ENCODE measurements at regions not wholly inside any gene's neighbourhood (a gene's known extent, or its start where the extent isn't known, plus 50 kb on each side); places are given as distances from the start of the nearest gene placed in this dataset.
"Not testable (repeated sequence)": the region's sequence is repeated elsewhere in the genome, so short reads cannot be mapped to it uniquely, and the experiment has no call there.

GRCh38 chr12:74031045-74031444 is 506.6 kb upstream of the ATXN7L3B start:
- Mint-ChIP-seq H3K36me3 (no peaks in the 10 kb centered on the region), H3K4me3 (no peak overlapping the region), H3K9me3 (peaks cover 0 to 4% (median 0%) of the 10 kb centered on the region in 6 donors), H3K4me1 (no peaks in the 10 kb centered on the region), H3K27me3 (ENCODE audit: low read depth in 3 of 3) (no peaks in the 10 kb centered on the region), H3K27ac (no peak overlapping the region)
- DNase-seq = no peak

- no peak overlapping the region for H3K27ac Mint-ChIP-seq
- peaks cover 0 to 4% (median 2%) of the 10 kb centered on the region in 3 donors for H3K27me3 Mint-ChIP-seq (ENCODE audit: low read depth in 3 of 3)
- DNase-seq = no peak
- no peaks in the 10 kb centered on the region for H3K36me3 Mint-ChIP-seq
- peaks cover 0 to 9% (median 2%) of the 10 kb centered on the region in 6 donors for H3K9me3 Mint-ChIP-seq
- H3K4me3 Mint-ChIP-seq = no peak overlapping the region
- no peaks in the 10 kb centered on the region for H3K4me1 Mint-ChIP-seq
Measured at GRCh38 chr12:74033531-74033930, 504.1 kb upstream of the ATXN7L3B start.

DNA sequence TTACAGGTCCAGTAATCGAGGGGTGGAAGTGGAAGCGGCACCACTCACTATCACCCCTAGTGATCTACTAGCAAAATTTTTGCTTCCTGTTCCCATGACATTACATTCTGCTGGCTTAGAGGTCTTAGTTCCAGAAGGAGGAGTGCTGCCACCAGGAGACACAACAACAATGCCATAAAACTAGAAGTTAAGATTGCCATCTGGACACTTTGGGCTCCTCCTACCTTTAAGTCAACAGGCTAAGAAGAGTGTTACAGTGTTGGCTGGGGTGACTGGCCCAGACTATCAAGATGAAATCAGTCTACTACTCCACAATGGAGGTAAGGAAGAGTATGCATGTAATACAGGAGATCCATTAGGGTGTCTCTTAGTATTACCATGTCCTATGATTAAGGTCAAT is 498.5 kb upstream of the ATXN7L3B start:
- H3K27me3 Mint-ChIP-seq (ENCODE audit: low read depth in 3 of 3); H3K4me3 Mint-ChIP-seq; H3K27ac Mint-ChIP-seq; DNase-seq; H3K4me1 Mint-ChIP-seq; H3K36me3 Mint-ChIP-seq: not testable (repeated sequence)
- peaks cover 0 to 11% (median 3%) of the 10 kb centered on the region in 6 donors for H3K9me3 Mint-ChIP-seq

GRCh38 chr12:74043343-74043742 is 494.3 kb upstream of the ATXN7L3B start:
- Mint-ChIP-seq H3K4me3 (no peak overlapping the region), H3K27ac (no peak overlapping the region), H3K27me3 (ENCODE audit: low read depth in 3 of 3) (peaks cover 0 to 2% (median 0%) of the 10 kb centered on the region in 3 donors), H3K36me3 (no peaks in the 10 kb centered on the region), H3K4me1 (no peaks in the 10 kb centered on the region), H3K9me3 (peaks cover 0 to 4% (median 0%) of the 10 kb centered on the region in 6 donors)
- DNase-seq = no peak

GRCh38 chr12:74049348-74049747 is 488.3 kb upstream of the ATXN7L3B start:
- Mint-ChIP-seq H3K4me1 (no peaks in the 10 kb centered on the region), H3K9me3 (peaks cover 0 to 8% (median 1%) of the 10 kb centered on the region in 6 donors), H3K27me3 (ENCODE audit: low read depth in 3 of 3) (peaks cover 0 to 2% (median 0%) of the 10 kb centered on the region in 3 donors), H3K4me3 (no peak overlapping the region), H3K27ac (no peak overlapping the region), H3K36me3 (no peaks in the 10 kb centered on the region)
- DNase-seq = no peak

GRCh38 chr12:74051848-74052247 is 485.8 kb upstream of the ATXN7L3B start:
- peaks cover 0 to 8% (median 1%) of the 10 kb centered on the region in 6 donors for H3K9me3 Mint-ChIP-seq
- peaks cover 0 to 2% (median 0%) of the 10 kb centered on the region in 3 donors for H3K27me3 Mint-ChIP-seq (ENCODE audit: low read depth in 3 of 3)
- no peak for DNase-seq
- H3K36me3 Mint-ChIP-seq = no peaks in the 10 kb centered on the region
- no peak overlapping the region for H3K4me3 Mint-ChIP-seq
- H3K4me1 Mint-ChIP-seq = no peaks in the 10 kb centered on the region
- no peak overlapping the region for H3K27ac Mint-ChIP-seq

GRCh38 chr12:74066476-74066875 is 471.2 kb upstream of the ATXN7L3B start:
- peaks cover 0 to 3% (median 0%) of the 10 kb centered on the region in 3 donors for H3K36me3 Mint-ChIP-seq
- no peak overlapping the region for H3K27ac Mint-ChIP-seq
- H3K9me3 Mint-ChIP-seq = peaks cover 2 to 31% (median 9%) of the 10 kb centered on the region in 6 donors
- peaks cover 0 to 2% (median 0%) of the 10 kb centered on the region in 3 donors for H3K27me3 Mint-ChIP-seq (ENCODE audit: low read depth in 3 of 3)
- H3K4me1 Mint-ChIP-seq = no peaks in the 10 kb centered on the region
- DNase-seq = no peak
- H3K4me3 Mint-ChIP-seq = no peak overlapping the region

- Mint-ChIP-seq H3K27ac (no peak overlapping the region), H3K4me3 (no peak overlapping the region), H3K36me3 (no peaks in the 10 kb centered on the region), H3K9me3 (peaks cover 2 to 26% (median 10%) of the 10 kb centered on the region in 6 donors), H3K4me1 (no peaks in the 10 kb centered on the region), H3K27me3 (ENCODE audit: low read depth in 3 of 3) (peaks cover 0 to 2% (median 2%) of the 10 kb centered on the region in 3 donors)
- DNase-seq = no peak
Measured at GRCh38 chr12:74071182-74071581, 466.5 kb upstream of the ATXN7L3B start.

- no peak for DNase-seq
- no peak overlapping the region for H3K4me3 Mint-ChIP-seq
- H3K9me3 Mint-ChIP-seq = peaks cover 0 to 6% (median 4%) of the 10 kb centered on the region in 6 donors
- no peaks in the 10 kb centered on the region for H3K4me1 Mint-ChIP-seq
- H3K27ac Mint-ChIP-seq = no peak overlapping the region
- H3K36me3 Mint-ChIP-seq = no peaks in the 10 kb centered on the region
- peaks cover 0 to 2% (median 0%) of the 10 kb centered on the region in 3 donors for H3K27me3 Mint-ChIP-seq (ENCODE audit: low read depth in 3 of 3)
Measured at GRCh38 chr12:74076918-74077317, 460.7 kb upstream of the ATXN7L3B start.

- no peaks in the 10 kb centered on the region for H3K4me1 Mint-ChIP-seq
- peaks cover 0 to 2% (median 0%) of the 10 kb centered on the region in 6 donors for H3K9me3 Mint-ChIP-seq
- DNase-seq = no peak
- H3K4me3 Mint-ChIP-seq = no peak overlapping the region
- H3K36me3 Mint-ChIP-seq = no peaks in the 10 kb centered on the region
- H3K27me3 Mint-ChIP-seq (ENCODE audit: low read depth in 3 of 3) = no peaks in the 10 kb centered on the region
- H3K27ac Mint-ChIP-seq = no peak overlapping the region
Measured at GRCh38 chr12:74105434-74105833, 432.2 kb upstream of the ATXN7L3B start.

- H3K4me3 Mint-ChIP-seq = no peak overlapping the region
- H3K27me3 Mint-ChIP-seq (ENCODE audit: low read depth in 3 of 3) = peaks cover 0 to 2% (median 0%) of the 10 kb centered on the region in 3 donors
Measured at GRCh38 chr12:74108729-74109128, 428.9 kb upstream of the ATXN7L3B start.

DNA sequence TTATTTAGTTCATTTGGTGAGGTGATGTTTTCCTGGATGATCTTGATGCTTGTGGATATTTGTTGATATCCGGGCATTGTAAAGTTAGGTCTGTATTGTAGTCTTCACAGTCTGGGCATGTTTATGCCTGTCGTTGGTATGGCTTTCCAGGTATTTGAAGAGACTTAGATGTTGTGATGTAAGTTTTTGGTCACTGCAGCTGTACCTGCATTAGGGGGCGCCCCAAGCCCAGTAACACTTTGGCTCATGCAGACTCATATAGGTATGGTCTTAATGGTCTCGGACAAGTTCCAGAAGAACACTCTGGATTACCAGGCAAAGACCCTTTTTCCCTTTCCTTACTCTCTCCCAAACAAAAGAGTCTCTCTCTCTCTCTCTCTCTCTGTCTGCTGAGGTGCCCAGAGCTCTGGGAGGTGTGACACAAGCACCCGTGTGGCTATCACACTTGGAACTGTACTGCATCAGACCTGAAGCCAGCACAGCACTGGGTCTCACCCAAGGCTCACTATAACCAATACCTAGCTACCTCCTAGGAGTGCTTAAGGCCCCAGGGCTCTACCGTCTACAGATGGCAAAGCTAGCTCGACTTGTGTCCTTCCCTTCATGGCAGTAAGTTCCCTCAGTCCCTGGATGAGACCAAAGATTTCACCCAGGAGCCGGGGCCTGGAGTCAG is 425.8 kb upstream of the ATXN7L3B start:
- no peak overlapping the region for H3K4me3 Mint-ChIP-seq
- peaks cover 0 to 2% (median 0%) of the 10 kb centered on the region in 3 donors for H3K27me3 Mint-ChIP-seq (ENCODE audit: low read depth in 3 of 3)
- no peaks in the 10 kb centered on the region for H3K4me1 Mint-ChIP-seq
- H3K36me3 Mint-ChIP-seq = no peaks in the 10 kb centered on the region
- no peaks in the 10 kb centered on the region for H3K9me3 Mint-ChIP-seq
- no peak for DNase-seq
- H3K27ac Mint-ChIP-seq = no peak overlapping the region

More at GRCh38 chr12:74108729-74109128, 428.9 kb upstream of the ATXN7L3B start:
- Mint-ChIP-seq H3K27ac (no peak overlapping the region), H3K4me1 (no peaks in the 10 kb centered on the region), H3K36me3 (no peaks in the 10 kb centered on the region), H3K9me3 (peaks cover 0 to 2% (median 0%) of the 10 kb centered on the region in 6 donors)
- no peak for DNase-seq

GRCh38 chr12:74119811-74120362 is 417.7 kb upstream of the ATXN7L3B start:
- no peaks in the 10 kb centered on the region for H3K9me3 Mint-ChIP-seq
- no peak for DNase-seq
- peaks cover 0 to 2% (median 1%) of the 10 kb centered on the region in 3 donors for H3K27me3 Mint-ChIP-seq (ENCODE audit: low read depth in 3 of 3)
- H3K4me1 Mint-ChIP-seq = no peaks in the 10 kb centered on the region
- no peaks in the 10 kb centered on the region for H3K36me3 Mint-ChIP-seq
- H3K4me3 Mint-ChIP-seq = no peak overlapping the region
- no peak overlapping the region for H3K27ac Mint-ChIP-seq

GRCh38 chr12:74120644-74121043 is 417.0 kb upstream of the ATXN7L3B start:
- no peaks in the 10 kb centered on the region for H3K36me3 Mint-ChIP-seq
- H3K9me3 Mint-ChIP-seq = no peaks in the 10 kb centered on the region
- no peak overlapping the region for H3K27ac Mint-ChIP-seq
- no peak overlapping the region for H3K4me3 Mint-ChIP-seq
- peaks cover 0 to 2% (median 1%) of the 10 kb centered on the region in 3 donors for H3K27me3 Mint-ChIP-seq (ENCODE audit: low read depth in 3 of 3)
- DNase-seq = no peak
- H3K4me1 Mint-ChIP-seq = no peaks in the 10 kb centered on the region
